AG04450 (cell line): ENCODE measurements at regions not wholly inside any gene's neighbourhood (a gene's known extent, or its start where the extent isn't known, plus 50 kb on each side); places are given as distances from the start of the nearest gene placed in this dataset.

ENCODE experiments used
- CTCF ChIA-PET: fragments of 300-600, 350-600 bp; formaldehyde crosslinking; extraction: SDS; loops from one replicate; lab custom pipeline; 2022; ENCODE audit warnings: antibody characterized with exemption, inconsistent platforms; lab: Charles Lee
- POLR2A ChIA-PET: fragments of 350-600 bp; formaldehyde crosslinking; extraction: SDS; loops from one replicate; lab custom pipeline; 2021; ENCODE audit warnings: antibody characterized with exemption, inconsistent platforms; lab: Yijun Ruan, JAX
- DNase-seq: peaks from one replicate; pipeline ENCODE4 v3.0.0-alpha.2; 2011; ENCODE audit warnings: low read depth, low spot score
- H3K27ac ChIP-seq: one replicate; pipeline ENCODE4 v1.5.1; 2012; ENCODE audit warnings: low read depth, low read length, control low read depth
- H3K27me3 ChIP-seq: one replicate; pipeline ENCODE4 v1.6.0; 2012; ENCODE audit warnings: low read length; ENCODE audit not compliant: control insufficient read depth, insufficient read depth
- H3K4me3 ChIP-seq: 2 replicates; pipeline ENCODE4 v1.5.1; 2011; ENCODE audit warnings: mild to moderate bottlenecking, low read depth, low read length, control low read depth
- H3K9me3 ChIP-seq: 2 replicates; pipeline ENCODE4 v1.5.1; 2012; ENCODE audit warnings: low read length; ENCODE audit not compliant: control insufficient read depth, insufficient read depth
- TF ChIP-seq, protein P1 (sequence below): IDR thresholded peaks from 2 replicates; pipeline ENCODE4 v1.5.1; 2011; ENCODE audit warnings: low read depth, low read length, control low read depth, inconsistent platforms

DNA sequence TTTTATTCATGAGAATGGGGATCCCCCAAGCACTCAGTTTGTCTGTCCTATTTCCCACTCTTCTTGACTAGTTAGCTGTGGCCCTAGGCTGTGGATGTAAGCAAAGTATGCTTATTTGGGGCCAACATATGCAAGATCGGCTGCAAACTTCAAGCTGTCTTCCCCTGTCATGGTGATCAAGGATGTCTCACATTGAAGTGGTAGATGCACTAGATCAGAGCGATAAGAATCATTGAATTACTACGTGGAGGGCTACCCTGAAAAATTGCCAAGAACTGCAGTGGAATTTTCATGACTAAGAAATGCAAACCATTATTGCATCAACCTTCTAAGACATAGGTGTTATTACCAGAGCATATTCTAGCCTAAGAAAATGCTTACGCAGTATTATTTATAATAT is 527.4 kb downstream of the RNF144A start:
- POLR2A ChIA-PET = no interaction called here
- Histone ChIP-seq H3K27ac (no peak overlapping the region), H3K4me3 (no peak overlapping the region), H3K27me3 (no peaks in the 10 kb centered on the region), H3K9me3 (no peaks in the 10 kb centered on the region)
- DNase-seq = no peak
- TF ChIP-seq, protein P1, sequence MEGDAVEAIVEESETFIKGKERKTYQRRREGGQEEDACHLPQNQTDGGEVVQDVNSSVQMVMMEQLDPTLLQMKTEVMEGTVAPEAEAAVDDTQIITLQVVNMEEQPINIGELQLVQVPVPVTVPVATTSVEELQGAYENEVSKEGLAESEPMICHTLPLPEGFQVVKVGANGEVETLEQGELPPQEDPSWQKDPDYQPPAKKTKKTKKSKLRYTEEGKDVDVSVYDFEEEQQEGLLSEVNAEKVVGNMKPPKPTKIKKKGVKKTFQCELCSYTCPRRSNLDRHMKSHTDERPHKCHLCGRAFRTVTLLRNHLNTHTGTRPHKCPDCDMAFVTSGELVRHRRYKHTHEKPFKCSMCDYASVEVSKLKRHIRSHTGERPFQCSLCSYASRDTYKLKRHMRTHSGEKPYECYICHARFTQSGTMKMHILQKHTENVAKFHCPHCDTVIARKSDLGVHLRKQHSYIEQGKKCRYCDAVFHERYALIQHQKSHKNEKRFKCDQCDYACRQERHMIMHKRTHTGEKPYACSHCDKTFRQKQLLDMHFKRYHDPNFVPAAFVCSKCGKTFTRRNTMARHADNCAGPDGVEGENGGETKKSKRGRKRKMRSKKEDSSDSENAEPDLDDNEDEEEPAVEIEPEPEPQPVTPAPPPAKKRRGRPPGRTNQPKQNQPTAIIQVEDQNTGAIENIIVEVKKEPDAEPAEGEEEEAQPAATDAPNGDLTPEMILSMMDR = no peak
- CTCF ChIA-PET = interaction anchor here (1.3 kb wide), 1 partner anchor 17 kb away, joined by 4 read pairs; no protein-coding TSS in a partner anchor

GRCh38 chr2:7448578-7449264 is 531.5 kb downstream of the RNF144A start:
- TF ChIP-seq, protein P1 = no peak
- DNase-seq = no peak
- Histone ChIP-seq H3K27me3 (no peaks in the 10 kb centered on the region), H3K9me3 (no peaks in the 10 kb centered on the region), H3K4me3 (no peak overlapping the region), H3K27ac (no peak overlapping the region)
- ChIA-PET CTCF (interaction anchor here (1.1 kb wide), 1 partner anchor 22 kb away, joined by 3 read pairs; no protein-coding TSS in a partner anchor), POLR2A (no interaction called here)

DNA sequence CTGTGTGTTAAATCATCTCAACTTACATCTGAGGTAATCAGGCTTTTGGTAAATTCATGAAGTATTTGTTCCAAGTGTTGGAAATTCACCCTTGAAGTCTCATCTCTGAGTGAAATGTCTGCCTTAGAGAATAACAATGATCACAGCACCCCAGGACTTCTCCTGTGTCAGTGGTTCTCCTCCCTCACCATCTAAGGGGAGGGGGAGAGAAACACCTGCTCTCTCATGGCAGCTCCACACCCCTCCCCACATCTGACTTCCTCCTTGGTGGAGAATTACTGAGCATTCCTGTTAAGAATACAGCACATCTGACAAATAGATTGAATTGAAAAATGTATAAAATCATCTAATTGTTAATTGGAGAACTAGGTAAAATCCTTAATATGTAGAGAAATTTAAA is 532.1 kb downstream of the RNF144A start:
- TF ChIP-seq, protein P1 = no peak
- Histone ChIP-seq H3K27me3 (no peaks in the 10 kb centered on the region), H3K9me3 (no peaks in the 10 kb centered on the region), H3K4me3 (no peak overlapping the region), H3K27ac (no peak overlapping the region)
- no peak for DNase-seq
- POLR2A ChIA-PET = no interaction called here
- CTCF ChIA-PET = interaction anchor here (1.1 kb wide), 1 partner anchor 22 kb away, joined by 3 read pairs; no protein-coding TSS in a partner anchor

- no peak for DNase-seq
- TF ChIP-seq, protein P1 = no peak
- Histone ChIP-seq H3K4me3 (no peak overlapping the region), H3K27me3 (no peaks in the 10 kb centered on the region), H3K27ac (no peak overlapping the region), H3K9me3 (no peaks in the 10 kb centered on the region)
- CTCF ChIA-PET = no interaction called here
- POLR2A ChIA-PET = no interaction called here
Observed at GRCh38 chr2:7450188-7450832, 533.1 kb downstream of the RNF144A start.

DNA sequence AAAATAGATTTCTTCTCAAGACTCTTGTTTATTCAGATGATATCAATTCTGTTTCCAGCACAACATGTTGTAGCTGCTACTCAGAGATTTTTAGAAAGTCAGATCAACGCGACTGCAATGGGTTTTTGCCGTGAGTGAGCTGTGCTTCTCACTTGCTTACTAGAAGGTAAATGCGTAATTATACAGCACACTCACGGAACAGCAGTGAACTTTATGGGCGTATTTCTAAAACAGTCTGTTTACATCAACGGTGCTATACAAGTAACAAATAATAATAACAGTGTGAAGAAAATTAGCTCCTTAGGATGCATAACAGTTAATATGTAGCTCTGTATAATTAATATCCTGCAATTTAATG is 533.6 kb downstream of the RNF144A start:
- Histone ChIP-seq H3K9me3 (no peaks in the 10 kb centered on the region), H3K27ac (no peak overlapping the region), H3K4me3 (no peak overlapping the region), H3K27me3 (no peaks in the 10 kb centered on the region)
- TF ChIP-seq, protein P1 = no peak
- ChIA-PET CTCF (no interaction called here), POLR2A (no interaction called here)
- DNase-seq = no peak
